GM18951 (cell line): ENCODE measurements at regions not wholly inside any gene's neighbourhood (a gene's known extent, or its start where the extent isn't known, plus 50 kb on each side); places are given as distances from the start of the nearest gene placed in this dataset.

Experiments
- POLR2A ChIP-seq: IDR thresholded peaks from 4 replicates; pipeline ENCODE4 v1.6.1; 2011; ENCODE audit warnings: mild to moderate bottlenecking; ENCODE audit not compliant: insufficient read length, insufficient read depth; ENCODE audit errors: extremely low read depth
- in situ Hi-C: fragments of 300-500 bp; cut with MboI; formaldehyde crosslinking; loops from one replicate; pipeline ENCODE4 v1.12.0; 2022; ENCODE audit warnings: low sequenced_read_pairs, mixed read lengths, inconsistent platforms; ENCODE audit not compliant: unreplicated experiment

GRCh38 chr2:181348107-181348837, 108.9 kb upstream of the ITGA4 start:
- in situ Hi-C loops, result no loop called here

GRCh38 chr2:181352158-181352557, 105.0 kb upstream of the ITGA4 start:
- in situ Hi-C loops, result no loop called here

More at GRCh38 chr2:181348107-181348837, 108.9 kb upstream of the ITGA4 start:
- no peak for TF ChIP-seq POLR2A

DNA sequence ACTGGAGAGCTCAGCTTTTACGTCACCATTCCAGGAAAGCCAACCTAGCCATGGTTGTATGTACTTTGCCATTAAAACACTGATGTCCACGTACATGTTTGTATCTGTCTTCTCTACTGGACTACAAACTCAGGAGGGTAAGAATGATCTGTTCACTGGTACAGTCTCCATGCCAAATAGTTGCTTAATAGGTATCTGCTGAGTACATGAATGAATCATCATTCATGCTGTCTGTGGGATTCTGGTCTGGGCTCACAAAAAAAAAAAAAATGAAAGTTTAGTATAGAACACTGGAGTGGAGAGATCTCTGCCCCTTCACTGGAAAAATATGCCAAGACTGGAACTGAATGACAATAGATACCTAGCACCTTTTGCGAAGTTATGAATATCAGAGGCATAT, 102.6 kb upstream of the ITGA4 start:
- in situ Hi-C loops, result no loop called here
- TF ChIP-seq POLR2A, result no peak

More at GRCh38 chr2:181352158-181352557, 105.0 kb upstream of the ITGA4 start:
- TF ChIP-seq POLR2A, result no peak

- no peak for TF ChIP-seq POLR2A
- in situ Hi-C loops, result no loop called here
Observed at GRCh38 chr2:181356526-181357130, 100.6 kb upstream of the ITGA4 start.

DNA sequence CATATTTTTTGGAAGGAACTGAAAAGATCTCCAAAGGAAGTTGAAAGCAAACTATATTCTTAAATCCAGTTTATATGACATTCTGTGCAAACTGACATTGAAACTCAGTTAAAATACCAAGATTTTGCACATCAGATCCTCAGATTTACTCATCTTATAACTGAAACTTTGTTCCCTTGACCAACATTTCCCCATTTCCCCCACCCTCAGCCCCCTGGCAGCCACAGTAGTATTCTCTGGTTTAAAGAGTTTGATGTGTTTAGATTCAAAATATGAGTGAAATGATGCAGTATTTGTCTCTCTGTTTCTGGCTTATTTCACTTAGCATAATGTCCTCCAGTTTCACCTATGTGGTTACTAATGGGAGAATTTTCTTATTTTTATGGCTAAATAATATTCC, 99.2 kb upstream of the ITGA4 start:
- TF ChIP-seq POLR2A, result no peak
- in situ Hi-C loops, result no loop called here

- in situ Hi-C loops, result no loop called here
- no peak for TF ChIP-seq POLR2A
Observed at GRCh38 chr2:181362561-181362960, 94.6 kb upstream of the ITGA4 start.

GRCh38 chr2:181363164-181363563, 94.0 kb upstream of the ITGA4 start:
- TF ChIP-seq POLR2A, result no peak
- in situ Hi-C loops, result no loop called here

GRCh38 chr2:181364492-181365170, 92.6 kb upstream of the ITGA4 start:
- no peak for TF ChIP-seq POLR2A

DNA sequence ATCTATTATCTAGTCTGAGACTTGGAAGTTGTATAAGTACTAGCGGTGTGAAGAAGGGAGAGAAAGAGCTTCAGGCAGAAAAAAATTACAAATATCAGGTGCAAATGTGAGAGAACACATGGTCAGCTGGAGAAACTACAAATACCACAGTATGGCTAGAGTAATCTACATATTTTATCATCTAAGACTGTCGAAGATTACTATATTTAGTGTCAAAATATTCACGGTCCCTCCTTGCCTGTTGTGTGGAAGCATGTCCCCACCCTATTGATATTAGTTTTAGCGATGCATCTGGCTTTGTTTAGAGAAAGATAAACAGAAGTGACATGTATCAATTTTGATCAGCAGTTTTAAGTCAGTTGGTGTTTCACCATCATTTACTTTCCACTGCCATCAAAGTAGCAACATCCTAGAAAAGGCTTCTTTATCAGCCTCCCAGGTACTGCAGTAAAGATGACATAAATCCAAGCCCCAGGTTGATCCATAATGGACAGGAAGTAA, 90.5 kb upstream of the ITGA4 start:
- no peak for TF ChIP-seq POLR2A
- in situ Hi-C loops, result no loop called here

More at GRCh38 chr2:181364492-181365170, 92.6 kb upstream of the ITGA4 start:
- in situ Hi-C loops, result no loop called here

- TF ChIP-seq POLR2A, result no peak
- in situ Hi-C loops, result no loop called here
Observed at GRCh38 chr2:181367411-181367810, 89.8 kb upstream of the ITGA4 start.

- in situ Hi-C loops, result no loop called here
- TF ChIP-seq POLR2A, result no peak
Observed at GRCh38 chr2:181367906-181368435, 89.2 kb upstream of the ITGA4 start.

DNA sequence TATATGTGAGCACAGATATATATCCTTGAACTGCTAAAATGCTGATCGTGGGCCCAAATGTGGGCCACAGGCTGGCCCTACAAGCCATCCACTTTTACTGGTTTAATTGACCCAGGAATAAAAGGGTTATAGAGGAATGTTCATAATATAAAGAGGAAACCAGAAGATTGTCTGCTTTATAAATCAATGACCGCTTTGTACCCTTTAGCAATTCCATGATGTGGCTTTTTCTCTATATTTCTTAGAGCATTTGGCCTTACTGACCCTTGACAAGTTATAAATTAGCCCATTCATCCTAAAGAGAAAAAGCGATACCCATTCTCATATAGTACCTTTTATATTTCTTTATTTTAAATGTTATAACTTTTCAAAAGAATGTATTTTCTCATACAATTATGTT, 87.1 kb upstream of the ITGA4 start:
- in situ Hi-C loops, result no loop called here
- TF ChIP-seq POLR2A, result no peak

DNA sequence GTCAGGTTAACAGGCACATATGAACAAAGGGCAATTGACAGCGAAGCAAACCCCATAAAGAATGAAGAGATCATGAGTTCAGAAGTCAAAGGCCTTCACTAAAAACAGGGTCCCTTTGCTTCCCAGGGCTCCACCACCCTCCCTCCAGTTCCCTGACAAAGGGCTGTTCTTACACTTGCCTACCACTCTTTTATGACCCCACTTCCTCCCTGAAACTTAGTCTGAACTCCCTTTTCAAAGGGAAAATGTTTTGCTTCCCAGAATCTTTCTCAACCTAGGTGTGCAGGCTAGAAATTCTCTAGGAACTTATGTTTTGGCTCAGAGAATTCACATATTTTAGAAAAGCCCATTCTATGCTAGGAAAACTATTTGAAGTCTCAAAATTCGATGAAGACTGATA, 86.0 kb upstream of the ITGA4 start:
- no peak for TF ChIP-seq POLR2A
- in situ Hi-C loops, result no loop called here

DNA sequence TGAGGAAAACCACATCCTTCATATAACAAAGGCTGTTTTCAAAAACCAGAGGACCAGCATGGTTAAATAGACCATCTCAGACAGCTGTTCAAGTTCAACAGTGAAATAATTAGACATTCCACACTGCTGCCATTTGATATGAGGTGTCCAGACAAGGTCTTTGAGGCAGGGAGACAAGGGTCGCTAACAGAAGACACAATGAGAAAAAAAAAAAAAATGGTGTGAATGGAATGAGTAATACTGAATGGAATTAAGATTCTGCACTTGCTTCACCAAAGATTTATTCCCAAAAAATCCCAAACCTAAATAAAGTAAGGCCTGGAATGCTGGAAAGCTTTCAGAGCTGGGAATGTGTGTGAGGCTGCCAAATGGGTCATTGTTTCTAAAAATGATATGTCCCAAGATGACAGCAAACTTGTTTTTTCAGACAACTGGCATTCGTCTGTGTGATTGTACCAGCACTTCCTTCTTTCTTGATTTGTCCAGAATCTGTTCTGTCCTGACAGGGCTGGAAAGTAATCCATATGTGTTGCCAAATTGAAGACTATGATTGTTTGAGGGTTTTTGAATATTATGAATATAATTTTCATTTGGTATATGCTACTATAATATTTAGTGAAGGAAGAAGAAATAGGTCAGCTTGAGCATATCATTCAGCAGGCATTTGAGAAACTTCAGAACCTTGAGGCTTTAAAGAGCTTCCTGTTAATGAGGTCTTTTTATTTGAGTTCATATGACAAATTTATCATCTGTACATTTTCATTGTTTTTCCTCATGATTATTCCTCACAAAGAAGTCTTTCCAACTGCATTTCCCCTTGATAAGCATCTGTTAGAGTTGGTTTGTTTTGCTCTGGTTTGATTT, 85.2 kb upstream of the ITGA4 start:
- TF ChIP-seq POLR2A, result no peak
- in situ Hi-C loops, result no loop called here
